ENCODE measurements at regions not wholly inside any gene's neighbourhood (a gene's known extent, or its start where the extent isn't known, plus 50 kb on each side); places are given as distances from the start of the nearest gene placed in this dataset.
"Not testable (repeated sequence)": the region's sequence is repeated elsewhere in the genome, so short reads cannot be mapped to it uniquely, and the experiment has no call there.

- no peak for FAIRE-seq
- DNase-seq (ENCODE audit: insufficient read length, low spot score): no peak
Observed at GRCh38 chr5:15384581-15384980, 115.4 kb upstream of the FBXL7 start.

GRCh38 chr5:15384176-15384575 is 115.8 kb upstream of the FBXL7 start:
- DNase-seq (ENCODE audit: insufficient read length, low spot score): no peak
- no peak for FAIRE-seq

DNA sequence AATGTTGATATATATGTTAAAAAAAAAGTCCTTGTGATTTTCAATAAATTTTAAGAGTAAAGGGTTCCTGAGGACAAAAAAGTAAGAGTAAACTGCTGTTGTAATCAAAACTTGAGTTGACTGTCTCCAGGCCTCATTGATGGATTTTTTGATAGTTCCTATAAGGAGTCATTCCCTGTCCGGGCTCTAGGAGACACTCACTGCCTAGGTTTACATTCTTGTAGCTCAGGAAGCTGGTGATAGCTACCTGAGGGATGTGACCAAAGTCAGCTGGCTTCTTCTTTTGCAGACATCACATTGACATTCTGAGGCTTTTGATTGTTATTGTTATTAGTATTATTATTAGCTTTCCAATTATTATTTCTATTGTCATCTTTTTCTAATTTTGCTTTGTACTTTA is 116.5 kb upstream of the FBXL7 start:
- FAIRE-seq (no peak), DNase-seq (ENCODE audit: insufficient read length, low spot score) (no peak)

DNA sequence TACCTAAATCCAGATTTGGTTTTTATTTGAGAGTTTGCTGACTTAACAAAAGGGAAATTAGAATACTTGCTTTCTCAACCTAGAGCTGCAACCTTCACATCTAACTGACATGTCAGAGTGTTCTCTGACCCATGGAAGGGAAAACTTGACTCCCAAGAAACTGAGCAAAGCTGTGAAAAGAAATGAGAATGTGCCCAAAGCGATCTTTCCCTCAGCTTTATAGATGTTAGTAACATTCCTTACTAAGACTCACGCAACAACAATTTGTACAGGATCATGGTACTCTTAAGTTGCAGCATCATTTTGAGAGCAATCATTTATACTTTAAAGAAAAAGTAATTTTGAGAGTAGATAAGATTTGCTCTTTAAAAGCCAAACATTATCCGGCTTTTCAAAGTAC is 117.0 kb upstream of the FBXL7 start:
- DNase-seq (ENCODE audit: insufficient read length, low spot score) (no peak), FAIRE-seq (no peak)

DNA sequence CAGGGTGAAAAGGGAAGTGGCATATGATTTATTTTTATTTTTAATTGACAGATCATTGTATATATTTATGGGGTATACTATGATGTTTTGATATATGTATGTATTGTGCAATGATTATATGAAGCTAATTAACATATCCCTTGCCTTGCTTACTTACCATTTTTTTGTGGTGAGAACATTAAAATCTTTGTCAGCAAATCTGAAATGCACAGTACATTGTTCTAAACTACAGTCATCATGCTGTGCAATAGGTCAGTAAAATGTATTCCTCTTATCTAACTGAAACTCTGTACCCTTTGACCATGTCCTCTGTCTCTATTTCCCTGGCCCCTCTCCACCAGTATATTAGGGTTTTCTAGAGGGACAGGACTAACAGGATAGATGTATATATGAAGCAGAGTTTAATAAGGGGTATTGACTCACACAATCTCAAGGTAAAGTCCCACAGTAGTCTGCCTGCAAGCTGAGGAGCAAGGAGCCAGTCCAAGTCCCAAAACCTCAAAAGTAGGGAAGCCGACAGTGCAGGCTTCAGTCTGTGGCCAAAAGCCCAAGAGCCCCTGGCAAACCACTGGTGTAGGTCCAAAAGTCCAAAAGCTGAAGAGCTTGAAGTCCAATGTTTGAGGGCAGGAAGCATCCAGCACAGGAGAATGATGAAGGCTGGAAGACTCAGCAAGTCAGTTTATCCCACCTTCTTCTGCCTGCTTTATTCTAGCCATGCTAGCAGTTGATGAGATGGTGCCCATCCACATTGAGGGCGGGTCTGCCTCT is 122.2 kb upstream of the FBXL7 start:
- no peak for DNase-seq (ENCODE audit: insufficient read length, low spot score)
- FAIRE-seq: no peak

GRCh38 chr5:15376803-15377202 is 123.2 kb upstream of the FBXL7 start:
- no peak for FAIRE-seq
- no peak for DNase-seq (ENCODE audit: insufficient read length, low spot score)

DNA sequence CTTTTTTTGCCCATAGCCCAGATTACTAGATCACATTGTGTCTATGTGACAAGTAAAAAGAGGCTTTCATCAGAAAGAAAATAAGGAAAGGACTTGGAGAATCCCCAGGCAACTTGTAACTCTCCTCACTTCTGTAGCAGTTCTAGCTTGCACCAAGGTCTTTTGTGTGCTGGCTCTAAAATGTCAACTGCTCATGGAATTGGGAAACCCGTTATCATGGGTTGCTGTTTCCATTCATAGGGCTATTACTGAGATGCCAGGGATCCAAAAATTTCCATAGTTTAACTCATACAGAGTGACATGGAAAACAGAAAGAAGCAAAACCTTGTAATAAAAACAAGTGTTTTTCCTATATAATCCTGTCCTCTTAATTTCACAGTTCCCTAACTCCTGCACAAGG is 123.9 kb upstream of the FBXL7 start:
- no peak for FAIRE-seq
- DNase-seq (ENCODE audit: insufficient read length, low spot score): no peak

DNA sequence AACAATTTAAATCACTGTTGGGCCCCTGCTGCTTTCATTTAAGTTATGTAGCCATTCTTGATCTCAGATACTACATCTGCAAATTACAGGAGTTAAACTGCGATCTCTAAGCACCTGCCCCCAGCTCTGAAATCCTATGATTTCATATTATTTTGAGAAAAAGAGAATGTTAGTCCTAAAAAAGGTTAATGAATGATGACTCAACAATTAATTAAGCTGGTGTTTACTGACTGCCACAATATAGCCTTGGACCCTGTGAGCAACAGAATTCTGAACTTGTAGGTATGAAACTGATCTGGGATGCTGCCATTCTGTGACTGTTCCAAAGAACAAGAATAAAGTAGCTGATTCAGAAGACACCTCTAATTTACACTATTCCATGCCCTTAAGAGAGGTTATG is 124.4 kb upstream of the FBXL7 start:
- FAIRE-seq (no peak), DNase-seq (ENCODE audit: insufficient read length, low spot score) (no peak)

DNA sequence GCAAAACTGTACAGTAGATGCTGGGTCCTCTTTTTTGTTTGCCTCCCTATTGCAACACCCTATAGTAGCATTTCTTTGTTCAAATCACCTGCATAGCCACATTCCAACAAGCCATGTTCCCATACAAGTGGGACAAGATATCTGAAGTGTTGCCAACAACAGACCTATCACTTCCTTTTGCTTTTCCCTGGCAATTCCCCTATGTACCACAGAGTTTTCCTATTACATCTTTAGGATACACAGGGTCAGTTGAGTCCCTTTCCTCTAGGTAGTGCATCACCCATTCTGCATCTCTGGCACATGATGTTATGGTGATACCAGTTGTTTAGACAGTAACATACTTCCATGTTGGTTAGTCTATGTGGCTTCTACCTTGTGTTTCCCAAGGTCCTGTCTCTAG is 125.1 kb upstream of the FBXL7 start:
- DNase-seq (ENCODE audit: insufficient read length, low spot score) (no peak), FAIRE-seq (no peak)

- FAIRE-seq (no peak), DNase-seq (ENCODE audit: insufficient read length, low spot score) (no peak)
Observed at GRCh38 chr5:15373151-15373550, 126.8 kb upstream of the FBXL7 start.

DNA sequence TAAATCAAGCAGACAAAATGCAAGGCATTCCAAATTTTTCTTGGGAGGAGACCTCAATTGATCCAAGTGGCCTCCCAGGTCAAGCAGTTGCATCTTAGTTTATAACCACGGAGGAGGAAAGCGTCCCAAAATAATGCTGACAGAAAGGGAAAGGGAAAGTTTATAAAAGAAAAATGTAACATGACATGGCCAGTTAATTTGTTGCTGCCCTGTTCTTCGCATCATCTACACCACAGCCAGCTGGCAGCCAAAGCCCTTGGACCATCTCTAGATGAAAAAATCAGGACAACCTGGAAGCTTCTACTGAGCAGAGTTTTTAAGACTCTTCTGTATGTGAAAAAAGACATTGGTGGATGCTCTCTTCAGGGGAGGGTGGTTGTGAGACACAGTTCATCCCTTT is 128.8 kb upstream of the FBXL7 start:
- FAIRE-seq: no peak
- no peak for DNase-seq (ENCODE audit: insufficient read length, low spot score)

GRCh38 chr5:15368835-15369234 is 131.1 kb upstream of the FBXL7 start:
- no peak for DNase-seq (ENCODE audit: insufficient read length, low spot score)
- no peak for FAIRE-seq

DNA sequence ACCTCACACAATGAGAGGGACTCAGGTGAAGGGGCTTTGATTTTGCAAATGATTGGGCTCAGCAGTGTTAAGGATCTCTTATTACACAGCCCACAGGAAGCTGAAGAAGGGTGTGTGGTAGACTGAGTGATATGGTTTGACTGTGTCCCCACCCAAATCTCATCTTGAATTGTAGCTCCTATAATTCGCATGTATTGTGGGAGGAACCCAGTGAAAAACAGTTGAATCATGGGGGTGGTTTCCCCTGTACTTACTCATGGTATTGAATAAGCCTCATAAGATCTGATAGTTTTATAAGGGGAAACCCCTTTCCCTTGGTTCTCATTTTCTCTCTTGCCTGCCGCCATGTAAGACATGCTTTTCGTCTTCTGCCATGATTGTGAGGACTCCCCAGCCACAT is 132.5 kb upstream of the FBXL7 start:
- DNase-seq (ENCODE audit: insufficient read length, low spot score): no peak
- FAIRE-seq: no peak

GRCh38 chr5:15366676-15367391 is 133.1 kb upstream of the FBXL7 start:
- DNase-seq (ENCODE audit: insufficient read length, low spot score) (no peak), FAIRE-seq (no peak)

- no peak for FAIRE-seq
- DNase-seq (ENCODE audit: insufficient read length, low spot score): no peak
Observed at GRCh38 chr5:15365070-15365469, 134.9 kb upstream of the FBXL7 start.

DNA sequence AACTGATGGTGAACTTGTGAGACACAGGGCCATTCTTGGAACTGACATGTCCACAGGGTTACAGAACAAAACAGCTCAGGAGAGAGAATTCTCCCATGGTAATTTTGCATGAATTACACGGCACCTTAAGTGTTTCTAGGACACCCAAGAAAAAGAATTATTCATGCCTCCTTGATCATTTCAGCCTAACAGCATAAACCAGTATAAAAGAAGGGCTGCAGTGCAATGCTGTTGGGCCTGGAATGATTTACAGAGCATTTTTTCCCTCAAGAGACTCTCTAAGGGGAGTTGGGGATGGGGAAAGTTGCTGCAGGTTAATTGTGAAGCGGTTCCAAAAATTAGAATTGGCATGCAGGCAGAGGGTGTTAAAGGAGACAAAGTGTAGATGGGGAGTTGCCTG is 136.4 kb upstream of the FBXL7 start:
- no peak for FAIRE-seq

GRCh38 chr5:15357092-15357453 is 142.9 kb upstream of the FBXL7 start:
- not testable (repeated sequence) for FAIRE-seq; DNase-seq (ENCODE audit: insufficient read length, low spot score)

More for the DNA sequence above, 136.4 kb upstream of the FBXL7 start:
- DNase-seq (ENCODE audit: insufficient read length, low spot score): no peak

DNA sequence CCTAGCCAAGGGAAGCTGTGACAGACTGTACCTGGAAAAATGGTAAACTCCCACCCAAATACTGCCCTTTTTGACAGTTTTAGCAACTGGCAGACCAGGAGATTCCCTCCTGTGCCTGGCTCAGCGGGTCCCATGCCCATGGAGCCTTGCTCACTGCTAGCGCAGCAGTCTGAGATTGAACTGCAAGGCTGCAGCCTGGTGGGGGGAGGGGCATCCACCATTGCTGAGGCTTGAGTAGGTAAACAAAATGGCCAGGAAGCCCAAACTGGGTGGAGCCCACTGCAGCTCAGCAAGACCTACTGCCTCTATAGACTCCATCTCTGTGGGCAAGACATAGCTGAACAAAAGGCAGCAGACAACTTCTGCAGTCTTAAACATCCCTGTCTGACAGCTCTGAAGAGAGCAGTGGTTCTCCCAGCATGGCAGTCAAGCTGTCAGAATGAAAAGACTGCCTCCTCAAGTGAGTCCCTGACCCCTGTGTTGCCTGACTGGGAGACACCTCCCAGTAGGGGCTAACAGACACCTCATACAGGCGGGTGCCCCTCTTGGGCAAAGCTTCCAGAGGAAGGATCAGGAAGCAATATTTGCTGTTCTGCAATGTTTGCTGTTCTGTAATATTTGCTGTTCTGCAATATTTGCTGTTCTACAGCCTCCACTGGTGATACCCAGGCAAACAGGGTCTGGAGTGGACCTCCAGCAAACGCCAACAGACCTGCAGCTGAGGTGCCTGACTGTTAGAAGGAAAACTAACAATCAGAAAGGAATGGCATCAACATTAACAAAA is 143.5 kb upstream of the FBXL7 start:
- FAIRE-seq; DNase-seq (ENCODE audit: insufficient read length, low spot score): not testable (repeated sequence)

- no peak for FAIRE-seq
- no peak for DNase-seq (ENCODE audit: insufficient read length, low spot score)
Observed at GRCh38 chr5:15354021-15354420, 146.0 kb upstream of the FBXL7 start.

DNA sequence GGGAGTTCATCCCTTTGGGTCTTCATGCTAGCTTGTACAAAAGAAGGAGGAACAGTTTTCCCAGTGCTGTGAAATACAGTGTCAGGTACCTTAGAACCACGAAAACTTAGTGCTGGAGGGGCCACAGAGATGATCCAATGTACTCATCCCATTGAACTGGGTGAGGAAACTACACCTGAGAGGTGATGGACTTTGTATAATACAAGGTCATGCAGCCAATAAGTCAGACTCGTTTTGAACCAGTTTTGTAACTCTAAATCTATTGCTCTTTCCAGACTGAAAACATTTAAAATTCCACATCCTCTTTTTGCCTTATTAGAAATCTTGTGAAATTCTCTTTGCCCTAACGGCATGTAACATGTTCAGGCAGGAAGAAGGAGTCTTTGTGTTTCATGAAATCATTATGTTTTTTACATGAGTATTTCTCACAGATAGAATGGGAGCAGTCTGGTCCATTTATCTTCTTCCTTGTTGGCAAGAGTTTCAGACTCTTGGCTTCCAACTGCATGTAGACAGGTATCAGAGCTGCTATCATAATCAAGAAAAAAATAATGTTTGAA is 146.8 kb upstream of the FBXL7 start:
- DNase-seq (ENCODE audit: insufficient read length, low spot score): no peak
- FAIRE-seq: no peak

- no peak for DNase-seq (ENCODE audit: insufficient read length, low spot score)
- no peak for FAIRE-seq
Observed at GRCh38 chr5:15350614-15351013, 149.4 kb upstream of the FBXL7 start.
